ENCODE measurements at regions not wholly inside any gene's neighbourhood (a gene's known extent, or its start where the extent isn't known, plus 50 kb on each side); places are given as distances from the start of the nearest gene placed in this dataset.

GRCh38 chr2:38228753-38229152, 148.3 kb downstream of the ATL2 start (continued):
- TF ChIP-seq POU6F1 (CRISPR knock-in tag; IDR thresholded peaks at IDR 0.05; ENCODE audit: borderline replicate concordance, low read depth): no peak
- no peak for TF ChIP-seq CREB5 (CRISPR knock-in tag; IDR thresholded peaks at IDR 0.05; ENCODE audit: low read depth)
- no peak for TF ChIP-seq CSDC2 (CRISPR knock-in tag; IDR thresholded peaks at IDR 0.05)
- TF ChIP-seq GLIS3 (CRISPR knock-in tag; IDR thresholded peaks at IDR 0.05): no peak
- TF ChIP-seq ZC3H10 (CRISPR knock-in tag; IDR thresholded peaks at IDR 0.05): no peak

GRCh38 chr2:38224821-38225437, 149.0 kb upstream of the CYP1B1 start:
- no peak for ATAC-seq
- TF ChIP-seq ESRRG (CRISPR knock-in tag; IDR thresholded peaks at IDR 0.05) (no peak), CREB5 (CRISPR knock-in tag; IDR thresholded peaks at IDR 0.05; ENCODE audit: low read depth) (no peak), CSDC2 (CRISPR knock-in tag; IDR thresholded peaks at IDR 0.05) (no peak), POU6F1 (CRISPR knock-in tag; IDR thresholded peaks at IDR 0.05; ENCODE audit: borderline replicate concordance, low read depth) (no peak), ZFP30 (CRISPR knock-in tag; IDR thresholded peaks at IDR 0.05) (no peak), TOX (CRISPR knock-in tag; IDR thresholded peaks at IDR 0.05; ENCODE audit: borderline replicate concordance) (no peak), RARB (CRISPR knock-in tag; IDR thresholded peaks at IDR 0.05) (no peak), ZNF565 (CRISPR knock-in tag; conservative IDR thresholded peaks at IDR 0.05; ENCODE audit: low read depth) (no peak), PATZ1 (CRISPR knock-in tag; IDR thresholded peaks at IDR 0.05; ENCODE audit: borderline replicate concordance) (no peak), ARNTL (CRISPR knock-in tag; IDR thresholded peaks at IDR 0.05; ENCODE audit: borderline replicate concordance, low read depth) (no peak), ISL1 (CRISPR knock-in tag; IDR thresholded peaks at IDR 0.05) (no peak), ZC3H10 (CRISPR knock-in tag; IDR thresholded peaks at IDR 0.05) (no peak), TSHZ2 (CRISPR knock-in tag; IDR thresholded peaks at IDR 0.05) (no peak), PPARA (CRISPR knock-in tag; IDR thresholded peaks at IDR 0.05; ENCODE audit: borderline replicate concordance) (no peak), SNAI2 (CRISPR knock-in tag; IDR thresholded peaks at IDR 0.05) (no peak)

- TF ChIP-seq ZC3H10 (CRISPR knock-in tag; IDR thresholded peaks at IDR 0.05): no peak
- no peak for TF ChIP-seq ZNF8 (CRISPR knock-in tag; IDR thresholded peaks at IDR 0.05)
- TF ChIP-seq TCF4 (CRISPR knock-in tag; IDR thresholded peaks at IDR 0.05; ENCODE audit: borderline replicate concordance): no peak
- TF ChIP-seq PPARA (CRISPR knock-in tag; IDR thresholded peaks at IDR 0.05; ENCODE audit: borderline replicate concordance): no peak
- no peak for TF ChIP-seq ZFP3 (CRISPR knock-in tag; IDR thresholded peaks at IDR 0.05)
- TF ChIP-seq ESRRG (CRISPR knock-in tag; IDR thresholded peaks at IDR 0.05): no peak
- TF ChIP-seq OSR1 (CRISPR knock-in tag; IDR thresholded peaks at IDR 0.05): no peak
- TF ChIP-seq ZNF70 (CRISPR knock-in tag; IDR thresholded peaks at IDR 0.05): no peak
- TF ChIP-seq CSRNP3 (CRISPR knock-in tag; IDR thresholded peaks at IDR 0.05): no peak
- no peak for TF ChIP-seq SNAI2 (CRISPR knock-in tag; IDR thresholded peaks at IDR 0.05)
- TF ChIP-seq ZNF565 (CRISPR knock-in tag; conservative IDR thresholded peaks at IDR 0.05; ENCODE audit: low read depth): no peak
- TF ChIP-seq TOX (CRISPR knock-in tag; IDR thresholded peaks at IDR 0.05; ENCODE audit: borderline replicate concordance): no peak
- no peak for TF ChIP-seq RARB (CRISPR knock-in tag; IDR thresholded peaks at IDR 0.05)
- ATAC-seq: no peak
These were observed 148.2 kb upstream of the CYP1B1 start for GRCh38 chr2:38224181-38224580.

Measured in SK-N-SH treated with all-trans-retinoic acid at 6 μM for 48 hours (cell line).